HG02588 (cell line): ENCODE measurements at regions not wholly inside any gene's neighbourhood (a gene's known extent, or its start where the extent isn't known, plus 50 kb on each side); places are given as distances from the start of the nearest gene placed in this dataset.

Experiments
- ATAC-seq: cut with Tn5 transposase; IDR thresholded peaks from one replicate; pipeline ENCODE4 v1.9.1; 2021; ENCODE audit warnings: mild to moderate bottlenecking, moderate library complexity; ENCODE audit not compliant: unreplicated experiment

GRCh38 chr11:116110356-116110755, 606.1 kb upstream of the CADM1 start:
- ATAC-seq = no peak

GRCh38 chr11:116109228-116109627, 605.0 kb upstream of the CADM1 start:
- ATAC-seq = no peak

GRCh38 chr11:116108161-116108560, 603.9 kb upstream of the CADM1 start:
- no peak for ATAC-seq

GRCh38 chr11:116107229-116107628, 603.0 kb upstream of the CADM1 start:
- ATAC-seq = no peak

- ATAC-seq = no peak
Observed at GRCh38 chr11:116104498-116105174, 600.4 kb upstream of the CADM1 start.

DNA sequence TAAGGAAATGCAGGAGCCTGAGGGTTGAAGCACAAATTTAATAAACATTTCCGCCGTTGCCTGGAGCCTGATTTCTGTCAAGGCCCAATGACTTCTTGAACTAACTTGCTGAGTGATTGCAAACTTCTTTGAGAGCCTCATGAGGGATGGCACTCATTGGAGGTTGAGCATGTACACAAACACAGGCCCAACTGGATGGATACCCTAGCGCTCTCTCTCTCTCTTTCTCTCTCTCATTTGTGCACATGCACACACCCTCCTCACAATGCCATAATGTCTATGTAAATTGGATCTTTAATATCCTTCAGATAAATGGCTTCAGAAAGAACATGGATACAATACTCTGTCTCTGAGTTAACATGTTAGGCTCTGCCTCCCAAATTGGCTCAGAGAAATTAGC, 597.7 kb upstream of the CADM1 start:
- no peak for ATAC-seq

DNA sequence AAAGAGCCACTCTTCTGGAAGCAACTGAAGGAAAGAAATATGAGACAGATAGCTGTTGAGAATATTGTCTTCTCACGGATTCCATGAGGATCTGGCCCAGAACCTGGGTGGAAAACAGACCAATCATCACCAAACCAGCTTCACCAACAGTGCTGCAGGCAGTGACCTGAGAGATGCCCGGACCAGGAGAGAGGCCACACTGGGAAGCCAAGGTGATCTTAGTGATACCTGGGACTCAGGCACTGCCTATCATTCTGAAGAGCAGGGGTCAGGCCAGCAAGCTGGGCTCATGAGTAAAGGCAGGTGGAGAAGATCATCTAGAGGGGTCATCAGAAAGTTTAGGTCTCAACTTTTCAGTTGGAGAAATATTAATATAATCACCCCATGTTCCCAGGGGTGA, 595.8 kb upstream of the CADM1 start:
- no peak for ATAC-seq

DNA sequence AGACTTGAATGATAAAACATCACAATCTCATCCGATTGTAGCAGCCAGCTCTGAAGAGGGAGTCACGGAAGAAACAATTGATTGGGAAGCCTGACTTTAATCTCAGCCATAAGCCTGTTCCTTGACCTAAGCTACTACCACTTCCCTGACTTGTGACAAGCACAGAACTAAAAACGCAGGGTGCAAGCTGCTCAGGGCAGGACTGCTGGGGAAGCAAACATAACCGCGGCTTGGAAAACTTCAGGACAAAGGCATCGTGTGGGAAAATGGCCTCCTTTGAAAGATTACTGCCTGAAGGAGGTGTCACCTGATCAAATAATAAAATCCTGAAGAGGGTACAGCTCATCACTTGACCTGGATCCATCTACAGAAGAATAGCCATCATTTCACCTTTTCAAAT, 595.3 kb upstream of the CADM1 start:
- no peak for ATAC-seq

- ATAC-seq = no peak
Observed at GRCh38 chr11:116096272-116096995, 592.2 kb upstream of the CADM1 start.

GRCh38 chr11:116093481-116094270, 589.5 kb upstream of the CADM1 start:
- no peak for ATAC-seq

- no peak for ATAC-seq
Observed at GRCh38 chr11:116093065-116093464, 588.9 kb upstream of the CADM1 start.

DNA sequence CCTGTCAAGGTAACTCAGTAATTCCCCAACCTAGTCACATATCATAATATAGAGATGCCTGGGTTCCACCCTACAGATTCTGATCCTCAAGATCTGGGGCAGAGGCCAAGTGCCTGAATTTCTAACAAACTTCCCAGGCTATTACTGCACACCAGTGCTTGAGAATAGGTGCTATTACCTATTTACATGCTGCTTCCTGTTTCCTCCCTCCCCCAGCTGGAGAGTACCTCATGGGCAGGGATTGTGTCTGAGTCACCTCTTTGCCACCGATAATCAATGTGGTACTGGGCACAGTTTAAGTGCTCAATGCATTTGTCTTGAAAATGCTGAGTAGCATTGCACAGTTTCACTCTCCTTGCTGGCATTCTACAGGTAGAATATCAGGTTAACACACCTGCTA, 582.2 kb upstream of the CADM1 start:
- no peak for ATAC-seq

DNA sequence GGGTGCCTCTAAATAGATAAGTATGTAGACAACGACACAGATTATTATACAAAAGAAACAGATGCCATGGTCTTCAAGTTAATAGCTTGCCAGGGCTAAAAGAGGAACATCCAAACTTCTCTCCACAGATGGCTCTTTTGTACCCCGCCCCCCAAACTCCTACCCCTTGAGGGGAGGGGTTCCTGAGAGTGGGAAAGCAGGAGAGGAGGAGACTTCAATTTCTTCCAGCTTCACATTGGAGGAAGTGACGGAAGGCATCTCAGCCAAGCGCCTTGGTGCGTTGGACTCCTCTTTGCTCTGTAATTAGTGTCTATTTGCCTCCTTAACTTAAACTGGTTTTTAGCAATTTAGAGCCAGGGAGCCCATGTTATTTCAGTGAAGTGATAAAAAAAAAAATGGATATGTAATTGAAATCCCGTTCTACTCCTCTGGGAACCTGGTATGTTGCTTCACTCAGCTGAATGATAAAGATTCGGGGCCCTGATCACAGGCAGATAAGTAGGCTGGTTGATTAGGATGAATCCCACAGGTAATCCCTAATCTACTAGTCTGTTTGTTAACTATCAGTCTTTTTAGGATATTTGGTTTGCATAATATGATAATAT, 580.9 kb upstream of the CADM1 start:
- no peak for ATAC-seq

GRCh38 chr11:116084511-116084910, 580.3 kb upstream of the CADM1 start:
- ATAC-seq = no peak

DNA sequence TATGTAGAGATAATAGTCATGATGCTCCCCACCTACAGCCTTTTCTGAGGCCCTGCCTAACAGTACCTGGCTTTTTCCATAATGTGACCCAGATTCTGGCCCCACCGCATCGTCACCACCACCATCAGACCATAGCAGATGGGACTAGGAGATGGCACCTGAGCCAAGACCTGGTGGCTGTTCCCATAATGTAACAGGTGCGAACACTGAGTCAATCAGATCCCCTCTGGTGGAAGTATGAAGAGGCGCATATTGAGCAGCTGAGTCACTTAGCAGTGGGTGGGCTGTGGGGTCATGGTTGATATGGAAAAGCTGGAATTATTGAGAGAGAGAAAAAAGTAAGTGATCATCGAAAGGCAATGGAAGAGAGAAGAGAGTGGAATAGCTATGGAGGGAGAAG, 578.0 kb upstream of the CADM1 start:
- ATAC-seq = no peak

- ATAC-seq = no peak
Observed at GRCh38 chr11:116079580-116079979, 575.4 kb upstream of the CADM1 start.

GRCh38 chr11:116078101-116078591, 573.9 kb upstream of the CADM1 start:
- no peak for ATAC-seq

DNA sequence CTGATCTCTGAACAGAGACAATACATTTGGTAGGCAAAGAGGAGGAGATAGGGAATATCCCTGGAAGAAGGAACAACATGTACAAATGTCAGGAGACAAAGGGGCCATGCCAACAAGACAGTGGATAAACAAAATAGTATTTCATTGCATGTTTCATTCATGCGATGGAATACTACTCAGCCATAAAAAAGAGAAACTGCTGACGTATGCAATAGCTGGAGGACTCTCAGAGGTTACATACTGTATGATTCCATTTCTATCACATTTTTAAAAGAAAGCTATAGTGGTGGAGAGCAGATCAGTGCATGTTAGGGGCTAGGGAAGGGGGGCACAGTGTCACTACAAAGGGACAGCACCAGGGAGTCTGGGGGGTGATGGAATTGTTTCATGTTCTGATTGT, 572.9 kb upstream of the CADM1 start:
- ATAC-seq = no peak

DNA sequence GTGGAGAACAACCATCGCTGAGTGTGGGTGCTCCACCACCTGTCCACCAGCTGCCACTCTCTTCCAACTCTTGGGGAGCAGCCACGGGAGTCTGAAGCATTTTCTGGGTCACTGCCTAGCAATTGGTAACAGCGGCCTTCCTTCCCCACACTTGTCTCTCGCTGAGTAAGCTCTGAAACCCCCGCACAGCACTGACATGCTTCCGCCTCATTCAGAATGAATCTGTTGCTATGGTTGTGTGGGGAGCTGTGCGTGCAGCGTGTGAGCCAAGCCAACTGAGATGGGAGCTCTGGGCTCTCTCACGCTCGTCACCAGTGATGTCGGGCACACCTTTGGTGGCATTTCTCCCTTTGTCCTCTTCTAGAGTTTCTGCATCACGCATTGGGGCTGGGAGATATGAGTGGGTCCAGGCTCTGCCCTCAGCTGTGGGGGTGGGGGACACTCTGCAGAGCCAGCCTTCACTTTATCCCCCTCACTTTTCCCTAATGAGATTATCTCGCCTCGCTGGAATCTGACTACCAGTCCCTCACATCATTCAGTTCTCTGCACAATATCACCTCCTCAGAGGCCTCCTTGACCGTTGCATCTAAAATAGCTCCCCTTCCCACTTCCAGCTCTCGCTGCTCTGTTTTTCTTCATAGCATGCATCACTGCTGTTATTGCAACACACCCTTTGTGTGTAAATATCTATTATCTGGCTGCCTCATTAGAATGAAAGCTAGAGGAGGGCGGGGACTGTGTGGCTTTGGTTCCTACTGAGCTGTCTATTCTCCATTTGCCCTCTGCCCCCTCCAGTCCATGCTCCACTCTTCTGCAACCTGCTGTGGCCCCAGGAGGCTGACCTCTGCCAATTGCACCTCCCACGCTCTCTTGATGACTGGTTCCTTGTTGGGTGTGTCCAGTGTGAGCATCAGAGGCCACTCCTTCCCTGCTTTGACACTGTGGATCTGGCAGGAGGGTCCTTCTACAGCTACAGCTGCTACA, 569.9 kb upstream of the CADM1 start:
- peak; percentile 82 for ATAC-seq
